ENCODE measurements at regions not wholly inside any gene's neighbourhood (a gene's known extent, or its start where the extent isn't known, plus 50 kb on each side); places are given as distances from the start of the nearest gene placed in this dataset.

DNA sequence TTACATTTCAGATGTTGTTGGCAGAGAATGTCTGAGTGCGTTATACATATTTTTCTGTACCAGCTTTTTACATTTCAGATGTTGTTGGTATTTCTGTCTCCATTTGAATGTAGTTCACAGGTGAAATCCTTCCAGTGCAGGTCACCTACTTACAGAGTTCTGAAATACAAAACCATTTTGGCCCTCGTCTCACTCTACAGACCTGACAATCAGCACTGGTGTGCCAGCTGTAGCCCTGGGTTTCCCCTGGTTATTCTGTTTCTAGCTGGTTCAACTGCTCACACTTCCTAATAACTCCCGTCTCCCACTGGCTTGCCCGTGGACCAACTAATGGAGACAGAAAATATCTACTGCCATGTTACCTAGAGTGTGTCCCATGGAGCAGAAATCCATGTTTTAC is 87.5 kb upstream of the CDIN1 start:
- DNase-seq (ENCODE audit: low read depth), result no peak
- Histone ChIP-seq H3K9me3 (ENCODE audit: control insufficient read depth, low read length) (no peaks in the 10 kb centered on the region), H3K4me3 (ENCODE audit: low read length) (no peak overlapping the region), H3K36me3 (ENCODE audit: control insufficient read depth, insufficient read depth, low read length, severe bottlenecking) (no peaks in the 10 kb centered on the region), H3K9ac (ENCODE audit: low read length) (no peak overlapping the region), H3K27me3 (replicated peaks; ENCODE audit: control insufficient read depth, insufficient read depth, low read length) (no peaks in the 10 kb centered on the region), H3K4me1 (ENCODE audit: control insufficient read depth, insufficient read depth, low read length) (peaks cover 10% of the 10 kb centered on the region)

DNA sequence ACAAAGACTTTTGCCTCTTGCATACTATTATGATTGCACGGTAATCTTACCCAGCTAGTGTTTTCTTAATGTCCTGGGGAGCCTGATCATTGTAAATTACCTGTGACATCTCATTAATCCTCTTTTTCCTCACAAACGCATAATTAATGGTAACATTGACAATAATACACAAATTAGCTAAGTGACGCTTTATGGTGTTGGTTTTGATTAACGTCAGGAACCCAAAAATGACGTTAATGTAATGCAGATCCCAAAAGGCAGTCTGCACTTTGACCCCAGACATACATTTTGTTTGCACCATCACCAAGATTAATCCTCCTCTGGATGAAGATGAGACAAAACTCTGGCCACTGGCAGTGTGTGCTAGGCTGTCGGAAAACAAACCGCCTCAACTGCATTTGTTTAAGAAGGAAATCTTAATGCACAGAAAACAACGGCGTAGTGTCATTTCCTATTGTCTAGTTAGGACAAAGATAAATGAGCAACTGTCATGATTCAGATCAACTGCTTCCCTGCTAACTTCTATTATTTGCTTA is 83.9 kb upstream of the CDIN1 start:
- Histone ChIP-seq H3K27me3 (replicated peaks; ENCODE audit: control insufficient read depth, insufficient read depth, low read length) (no peaks in the 10 kb centered on the region), H3K9ac (ENCODE audit: low read length) (no peak overlapping the region), H3K4me3 (ENCODE audit: low read length) (no peak overlapping the region), H3K36me3 (ENCODE audit: control insufficient read depth, insufficient read depth, low read length, severe bottlenecking) (no peaks in the 10 kb centered on the region), H3K4me1 (ENCODE audit: control insufficient read depth, insufficient read depth, low read length) (peaks cover 17% of the 10 kb centered on the region), H3K9me3 (ENCODE audit: control insufficient read depth, low read length) (no peaks in the 10 kb centered on the region)
- DNase-seq (ENCODE audit: low read depth), result no peak

DNA sequence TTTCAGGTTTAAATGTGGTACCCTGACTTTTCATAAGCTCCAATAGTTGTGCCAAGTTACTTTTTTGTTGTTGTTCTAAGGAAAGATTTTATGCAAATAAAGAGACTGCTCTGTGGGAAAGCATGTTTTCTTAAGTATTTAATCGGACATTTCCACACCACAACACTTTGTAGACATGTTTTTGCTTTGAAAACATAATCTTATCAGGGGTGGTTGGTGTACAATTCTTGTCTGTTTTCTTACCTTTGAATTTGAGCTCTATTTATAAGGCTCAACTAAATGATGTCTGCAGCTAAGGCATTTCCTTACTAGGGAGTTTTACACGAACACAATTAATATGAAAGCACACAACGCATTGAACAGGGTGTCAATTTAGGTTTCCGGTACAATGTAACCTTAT is 81.5 kb upstream of the CDIN1 start:
- no peaks in the 10 kb centered on the region for H3K27me3 ChIP-seq (replicated peaks; ENCODE audit: control insufficient read depth, insufficient read depth, low read length)
- H3K9me3 ChIP-seq (ENCODE audit: control insufficient read depth, low read length), result no peaks in the 10 kb centered on the region
- H3K36me3 ChIP-seq (ENCODE audit: control insufficient read depth, insufficient read depth, low read length, severe bottlenecking), result no peaks in the 10 kb centered on the region
- H3K4me3 ChIP-seq (ENCODE audit: low read length), result no peak overlapping the region
- peaks cover 25% of the 10 kb centered on the region for H3K4me1 ChIP-seq (ENCODE audit: control insufficient read depth, insufficient read depth, low read length)
- no peak for DNase-seq (ENCODE audit: low read depth)
- H3K9ac ChIP-seq (ENCODE audit: low read length), result no peak overlapping the region

DNA sequence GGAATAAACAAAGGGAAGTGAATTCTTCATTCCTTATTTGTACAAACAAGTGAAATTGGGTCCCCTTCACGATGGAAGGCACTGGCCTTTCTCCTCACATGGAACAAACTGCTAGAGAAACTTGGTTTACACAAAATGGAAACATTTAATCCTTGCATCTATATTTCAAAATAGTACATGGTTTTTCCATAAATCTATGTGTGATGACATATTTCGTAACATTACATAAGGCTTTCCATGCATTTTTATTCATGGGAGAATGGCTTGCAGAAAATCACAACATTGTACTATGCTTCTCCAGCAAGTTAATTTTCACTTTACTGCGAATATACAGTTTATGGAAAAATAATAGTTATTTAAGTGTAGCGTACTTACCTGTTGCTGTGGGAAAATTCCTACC is 81.0 kb upstream of the CDIN1 start:
- Histone ChIP-seq H3K9ac (ENCODE audit: low read length) (no peak overlapping the region), H3K27me3 (replicated peaks; ENCODE audit: control insufficient read depth, insufficient read depth, low read length) (no peaks in the 10 kb centered on the region), H3K36me3 (ENCODE audit: control insufficient read depth, insufficient read depth, low read length, severe bottlenecking) (no peaks in the 10 kb centered on the region), H3K4me1 (ENCODE audit: control insufficient read depth, insufficient read depth, low read length) (peaks cover 22% of the 10 kb centered on the region), H3K4me3 (ENCODE audit: low read length) (no peak overlapping the region), H3K9me3 (ENCODE audit: control insufficient read depth, low read length) (no peaks in the 10 kb centered on the region)
- DNase-seq (ENCODE audit: low read depth), result peak; percentile 24

DNA sequence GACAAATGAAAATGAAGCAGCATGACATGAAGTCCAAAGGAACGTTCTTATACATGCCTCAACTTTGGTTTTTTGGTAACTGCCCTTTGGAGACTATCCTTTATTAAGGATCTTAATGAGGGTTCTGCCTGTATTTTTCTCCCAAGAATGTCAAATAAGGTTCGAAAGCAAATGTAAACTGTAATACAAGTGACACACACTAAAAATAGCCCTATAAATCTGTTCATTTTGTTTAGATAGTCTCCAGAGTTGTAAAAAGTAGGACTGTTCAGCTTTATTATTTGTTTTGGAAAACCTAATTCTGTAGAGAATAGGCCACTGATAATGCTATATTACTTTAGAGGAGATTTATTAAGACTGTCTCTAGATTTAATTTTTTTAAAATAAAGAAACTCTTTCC is 80.5 kb upstream of the CDIN1 start:
- no peaks in the 10 kb centered on the region for H3K36me3 ChIP-seq (ENCODE audit: control insufficient read depth, insufficient read depth, low read length, severe bottlenecking)
- H3K27me3 ChIP-seq (replicated peaks; ENCODE audit: control insufficient read depth, insufficient read depth, low read length), result no peaks in the 10 kb centered on the region

DNA sequence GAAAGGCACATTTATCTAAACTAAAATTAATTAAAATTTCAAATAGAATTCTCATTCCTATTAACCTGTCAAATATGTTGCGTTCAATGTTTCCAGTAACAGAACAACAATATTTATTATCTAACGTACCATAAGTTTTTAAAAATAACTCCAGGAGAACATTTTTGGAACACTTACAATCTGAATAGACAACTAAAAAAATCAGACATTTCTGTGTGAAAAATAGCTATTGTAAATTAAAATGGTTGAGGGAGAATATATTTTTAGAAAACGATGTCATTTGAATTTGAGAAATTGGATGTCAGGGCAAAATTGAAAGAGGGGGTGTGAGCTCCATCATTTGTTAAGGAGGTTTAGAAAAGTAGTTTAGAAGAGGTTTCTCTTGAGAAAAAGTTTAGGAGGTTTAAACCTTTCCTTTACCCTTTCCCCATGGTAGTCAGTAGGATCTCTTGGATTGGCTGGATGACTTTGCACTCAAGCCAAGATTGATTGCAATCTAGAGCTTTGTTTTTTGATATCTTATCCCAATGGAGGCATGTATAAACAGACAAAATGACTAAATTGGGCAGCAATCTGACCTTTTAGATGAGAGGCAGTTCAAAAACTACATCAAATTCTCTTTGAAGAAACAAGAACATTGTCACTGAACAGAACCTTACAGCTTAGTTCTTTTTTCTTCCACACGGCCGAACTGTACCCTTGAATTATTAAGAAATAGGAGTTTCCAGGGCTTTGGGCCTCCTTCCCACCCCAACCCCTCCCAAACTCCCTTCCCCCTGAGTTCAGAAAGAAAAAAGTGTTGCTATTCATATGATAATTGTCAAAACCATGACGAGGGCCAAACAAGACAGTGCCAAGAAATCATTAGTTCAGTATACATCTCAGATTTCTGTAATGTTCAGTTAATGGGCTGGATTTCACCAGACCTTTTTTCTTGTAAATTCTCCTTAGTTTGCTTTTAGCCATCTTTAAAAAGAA is 79.7 kb upstream of the CDIN1 start:
- peaks cover 20% of the 10 kb centered on the region for H3K4me1 ChIP-seq (ENCODE audit: control insufficient read depth, insufficient read depth, low read length)
- no peaks in the 10 kb centered on the region for H3K36me3 ChIP-seq (ENCODE audit: control insufficient read depth, insufficient read depth, low read length, severe bottlenecking)
- no peak overlapping the region for H3K4me3 ChIP-seq (ENCODE audit: low read length)
- DNase-seq (ENCODE audit: low read depth), result peak; percentile 65
- H3K9ac ChIP-seq (ENCODE audit: low read length), result no peak overlapping the region
- H3K9me3 ChIP-seq (ENCODE audit: control insufficient read depth, low read length), result no peaks in the 10 kb centered on the region
- H3K27me3 ChIP-seq (replicated peaks; ENCODE audit: control insufficient read depth, insufficient read depth, low read length), result no peaks in the 10 kb centered on the region

More for the DNA sequence above, 80.5 kb upstream of the CDIN1 start:
- DNase-seq (ENCODE audit: low read depth), result no peak
- H3K4me1 ChIP-seq (ENCODE audit: control insufficient read depth, insufficient read depth, low read length), result peaks cover 20% of the 10 kb centered on the region
- H3K9ac ChIP-seq (ENCODE audit: low read length), result no peak overlapping the region
- no peak overlapping the region for H3K4me3 ChIP-seq (ENCODE audit: low read length)
- no peaks in the 10 kb centered on the region for H3K9me3 ChIP-seq (ENCODE audit: control insufficient read depth, low read length)

DNA sequence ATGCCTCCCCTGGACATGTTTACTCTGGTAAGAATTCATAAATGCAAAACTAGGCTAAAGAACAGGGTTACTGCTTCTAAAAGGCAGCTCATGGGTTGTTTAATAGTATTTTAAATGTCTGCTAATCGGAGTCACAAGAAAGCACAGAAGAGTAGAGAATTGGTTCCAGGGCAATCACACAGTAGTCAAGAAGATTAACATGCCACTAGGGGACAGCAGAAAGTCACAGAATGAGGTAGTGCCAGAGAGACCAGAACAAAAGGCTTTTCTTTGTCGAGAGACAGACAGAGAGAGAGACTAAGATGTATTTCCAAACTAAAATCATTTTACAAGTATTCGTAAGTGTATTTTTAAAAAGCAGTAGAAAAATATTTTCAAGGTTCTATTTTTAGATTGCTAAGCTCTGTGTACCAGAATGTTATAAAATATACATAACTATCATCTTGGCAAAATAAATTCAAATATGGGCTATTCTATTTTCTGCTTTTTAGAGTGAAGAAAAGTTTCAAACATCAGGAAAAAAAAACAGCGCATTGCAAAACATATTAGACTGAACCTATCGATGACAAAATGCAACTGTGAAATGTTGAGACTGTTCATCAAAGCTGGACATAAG is 78.3 kb upstream of the CDIN1 start:
- DNase-seq (ENCODE audit: low read depth), result peak; percentile 82
- Histone ChIP-seq H3K4me1 (ENCODE audit: control insufficient read depth, insufficient read depth, low read length) (peaks cover 20% of the 10 kb centered on the region), H3K9me3 (ENCODE audit: control insufficient read depth, low read length) (no peaks in the 10 kb centered on the region), H3K9ac (ENCODE audit: low read length) (peak overlapping the region; percentile 58), H3K36me3 (ENCODE audit: control insufficient read depth, insufficient read depth, low read length, severe bottlenecking) (no peaks in the 10 kb centered on the region), H3K4me3 (ENCODE audit: low read length) (no peak overlapping the region), H3K27me3 (replicated peaks; ENCODE audit: control insufficient read depth, insufficient read depth, low read length) (no peaks in the 10 kb centered on the region)

DNA sequence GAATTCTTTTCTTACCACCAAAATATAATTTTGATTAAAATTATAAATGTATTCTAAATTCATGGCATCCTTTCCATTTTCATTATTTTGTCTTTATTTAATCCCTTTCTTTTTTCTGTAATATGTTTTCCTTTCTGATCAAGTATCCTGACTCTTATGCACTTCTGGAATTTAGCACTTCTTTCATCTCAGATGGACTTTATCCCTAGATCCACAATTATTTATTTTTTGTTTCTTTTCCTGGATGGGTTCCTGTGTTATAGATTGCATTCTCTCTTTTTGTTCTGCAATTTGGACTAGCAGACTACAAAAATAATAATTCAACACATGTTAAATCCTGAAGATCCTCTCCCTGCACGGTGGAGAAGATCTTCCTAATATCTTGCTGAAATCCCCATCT is 76.9 kb upstream of the CDIN1 start:
- H3K9me3 ChIP-seq (ENCODE audit: control insufficient read depth, low read length), result no peaks in the 10 kb centered on the region
- no peak overlapping the region for H3K4me3 ChIP-seq (ENCODE audit: low read length)
- H3K36me3 ChIP-seq (ENCODE audit: control insufficient read depth, insufficient read depth, low read length, severe bottlenecking), result no peaks in the 10 kb centered on the region
- H3K27me3 ChIP-seq (replicated peaks; ENCODE audit: control insufficient read depth, insufficient read depth, low read length), result no peaks in the 10 kb centered on the region
- DNase-seq (ENCODE audit: low read depth), result no peak
- H3K4me1 ChIP-seq (ENCODE audit: control insufficient read depth, insufficient read depth, low read length), result peaks cover 20% of the 10 kb centered on the region
- H3K9ac ChIP-seq (ENCODE audit: low read length), result no peak overlapping the region

DNA sequence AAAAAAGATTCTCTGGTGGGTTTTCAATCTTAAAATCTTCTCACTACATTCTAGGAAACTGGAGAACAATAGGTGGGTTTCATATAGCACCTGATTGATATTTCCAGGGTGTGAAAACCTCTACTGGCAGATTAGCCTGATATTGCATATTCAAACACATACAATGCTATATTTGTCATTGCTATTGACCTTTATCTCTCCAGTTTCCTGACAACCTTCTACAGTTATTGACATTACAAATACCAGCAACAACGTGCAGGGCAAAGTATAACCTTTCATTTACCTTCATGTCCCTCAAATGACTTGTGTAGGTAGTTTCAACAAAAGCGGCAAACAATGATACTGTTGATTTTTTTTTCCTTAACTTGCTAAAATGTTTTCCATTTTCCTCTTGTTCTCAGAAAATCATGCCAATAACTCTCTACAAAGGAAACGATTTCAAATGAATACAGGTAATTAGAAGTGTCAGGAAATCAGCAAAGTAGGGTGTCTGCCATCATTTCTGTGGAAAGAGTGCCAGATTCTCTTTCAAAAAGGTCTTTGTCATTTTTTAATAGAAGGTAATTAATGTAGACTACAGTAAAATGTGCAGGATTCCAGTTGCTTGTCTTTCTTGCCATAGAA is 72.6 kb upstream of the CDIN1 start:
- Histone ChIP-seq H3K4me3 (ENCODE audit: low read length) (no peak overlapping the region), H3K27me3 (replicated peaks; ENCODE audit: control insufficient read depth, insufficient read depth, low read length) (no peaks in the 10 kb centered on the region), H3K9ac (ENCODE audit: low read length) (no peak overlapping the region), H3K9me3 (ENCODE audit: control insufficient read depth, low read length) (no peaks in the 10 kb centered on the region), H3K36me3 (ENCODE audit: control insufficient read depth, insufficient read depth, low read length, severe bottlenecking) (no peaks in the 10 kb centered on the region), H3K4me1 (ENCODE audit: control insufficient read depth, insufficient read depth, low read length) (peaks cover 2% of the 10 kb centered on the region)
- no peak for DNase-seq (ENCODE audit: low read depth)

DNA sequence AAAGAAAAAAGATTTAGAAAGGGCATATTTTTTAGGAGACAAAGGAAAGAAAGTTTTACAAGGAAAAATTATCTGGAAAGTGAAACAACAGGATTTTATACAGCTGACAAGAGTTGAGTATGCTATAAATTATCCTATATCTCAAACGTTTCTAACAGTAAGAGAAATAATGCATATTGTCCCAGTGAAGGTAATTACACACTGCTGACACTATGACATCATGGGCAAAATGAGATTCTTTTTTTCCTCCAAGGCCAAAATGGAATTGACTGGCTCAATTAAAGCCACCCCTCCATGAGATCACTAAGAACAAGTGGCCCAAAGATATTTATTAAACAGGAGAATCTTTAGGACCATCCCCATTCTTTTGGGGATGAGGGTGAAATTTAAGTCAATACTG is 72.0 kb upstream of the CDIN1 start:
- Histone ChIP-seq H3K4me3 (ENCODE audit: low read length) (no peak overlapping the region), H3K27me3 (replicated peaks; ENCODE audit: control insufficient read depth, insufficient read depth, low read length) (no peaks in the 10 kb centered on the region), H3K9me3 (ENCODE audit: control insufficient read depth, low read length) (no peaks in the 10 kb centered on the region), H3K36me3 (ENCODE audit: control insufficient read depth, insufficient read depth, low read length, severe bottlenecking) (no peaks in the 10 kb centered on the region), H3K9ac (ENCODE audit: low read length) (no peak overlapping the region), H3K4me1 (ENCODE audit: control insufficient read depth, insufficient read depth, low read length) (no peaks in the 10 kb centered on the region)
- DNase-seq (ENCODE audit: low read depth), result no peak

DNA sequence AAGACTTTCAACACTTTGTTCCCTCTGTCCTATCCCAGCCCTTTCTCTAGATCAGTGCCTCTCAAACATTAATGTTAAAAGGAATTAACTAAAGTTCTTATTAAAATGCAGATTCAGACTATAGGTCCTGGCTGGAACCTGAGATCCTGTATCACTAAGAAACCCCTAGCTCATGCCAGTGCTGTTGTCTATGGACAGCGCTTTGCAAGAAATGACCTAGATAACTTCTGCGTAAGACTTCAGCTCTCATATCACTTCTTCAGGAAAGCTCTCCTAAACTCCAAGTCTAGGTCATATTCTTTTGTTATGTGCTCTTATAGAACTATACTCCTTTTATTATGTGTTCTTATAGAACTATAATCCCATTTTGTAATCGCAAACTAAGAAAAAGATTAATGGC is 67.8 kb upstream of the CDIN1 start:
- Histone ChIP-seq H3K4me3 (ENCODE audit: low read length) (no peak overlapping the region), H3K4me1 (ENCODE audit: control insufficient read depth, insufficient read depth, low read length) (no peaks in the 10 kb centered on the region), H3K9me3 (ENCODE audit: control insufficient read depth, low read length) (no peaks in the 10 kb centered on the region), H3K9ac (ENCODE audit: low read length) (no peak overlapping the region), H3K36me3 (ENCODE audit: control insufficient read depth, insufficient read depth, low read length, severe bottlenecking) (no peaks in the 10 kb centered on the region), H3K27me3 (replicated peaks; ENCODE audit: control insufficient read depth, insufficient read depth, low read length) (no peaks in the 10 kb centered on the region)
- DNase-seq (ENCODE audit: low read depth), result no peak
